ENCODE measurements at regions not wholly inside any gene's neighbourhood (a gene's known extent, or its start where the extent isn't known, plus 50 kb on each side); places are given as distances from the start of the nearest gene placed in this dataset.

DNA sequence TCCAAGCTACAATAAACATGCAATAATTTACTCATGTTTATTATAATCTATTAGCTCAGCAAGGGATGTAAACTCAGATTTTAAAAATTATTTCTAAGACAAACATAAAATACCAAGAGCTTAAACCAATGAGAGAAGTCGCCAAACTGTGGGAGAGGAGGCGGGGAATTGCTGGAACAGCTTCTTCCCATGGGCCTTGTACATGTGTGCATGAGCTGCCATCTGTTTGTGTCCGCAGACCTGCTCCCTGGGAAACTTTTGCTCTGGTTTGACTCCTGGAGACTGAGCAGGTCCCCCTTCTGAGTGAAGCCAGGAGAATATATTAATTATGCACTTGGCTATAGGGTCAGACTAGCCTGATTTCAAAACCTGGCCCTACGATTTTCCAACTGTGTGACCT lies 655.9 kb upstream of the SOX11 start:
- Mint-ChIP-seq H3K4me1 (ENCODE audit: low read depth) (no peaks in the 10 kb centered on the region), H3K27ac (ENCODE audit: unreplicated experiment) (no peak overlapping the region), H3K4me3 (ENCODE audit: unreplicated experiment) (no peak overlapping the region), H3K36me3 (ENCODE audit: low read depth) (no peaks in the 10 kb centered on the region), H3K27me3 (ENCODE audit: low read depth) (no peaks in the 10 kb centered on the region), H3K9me3 (ENCODE audit: low read depth) (no peaks in the 10 kb centered on the region)
- no peak for DNase-seq (ENCODE audit: low spot score)
- TF ChIP-seq, protein P1, sequence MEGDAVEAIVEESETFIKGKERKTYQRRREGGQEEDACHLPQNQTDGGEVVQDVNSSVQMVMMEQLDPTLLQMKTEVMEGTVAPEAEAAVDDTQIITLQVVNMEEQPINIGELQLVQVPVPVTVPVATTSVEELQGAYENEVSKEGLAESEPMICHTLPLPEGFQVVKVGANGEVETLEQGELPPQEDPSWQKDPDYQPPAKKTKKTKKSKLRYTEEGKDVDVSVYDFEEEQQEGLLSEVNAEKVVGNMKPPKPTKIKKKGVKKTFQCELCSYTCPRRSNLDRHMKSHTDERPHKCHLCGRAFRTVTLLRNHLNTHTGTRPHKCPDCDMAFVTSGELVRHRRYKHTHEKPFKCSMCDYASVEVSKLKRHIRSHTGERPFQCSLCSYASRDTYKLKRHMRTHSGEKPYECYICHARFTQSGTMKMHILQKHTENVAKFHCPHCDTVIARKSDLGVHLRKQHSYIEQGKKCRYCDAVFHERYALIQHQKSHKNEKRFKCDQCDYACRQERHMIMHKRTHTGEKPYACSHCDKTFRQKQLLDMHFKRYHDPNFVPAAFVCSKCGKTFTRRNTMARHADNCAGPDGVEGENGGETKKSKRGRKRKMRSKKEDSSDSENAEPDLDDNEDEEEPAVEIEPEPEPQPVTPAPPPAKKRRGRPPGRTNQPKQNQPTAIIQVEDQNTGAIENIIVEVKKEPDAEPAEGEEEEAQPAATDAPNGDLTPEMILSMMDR (IDR thresholded peaks at IDR 0.05), result no peak

DNA sequence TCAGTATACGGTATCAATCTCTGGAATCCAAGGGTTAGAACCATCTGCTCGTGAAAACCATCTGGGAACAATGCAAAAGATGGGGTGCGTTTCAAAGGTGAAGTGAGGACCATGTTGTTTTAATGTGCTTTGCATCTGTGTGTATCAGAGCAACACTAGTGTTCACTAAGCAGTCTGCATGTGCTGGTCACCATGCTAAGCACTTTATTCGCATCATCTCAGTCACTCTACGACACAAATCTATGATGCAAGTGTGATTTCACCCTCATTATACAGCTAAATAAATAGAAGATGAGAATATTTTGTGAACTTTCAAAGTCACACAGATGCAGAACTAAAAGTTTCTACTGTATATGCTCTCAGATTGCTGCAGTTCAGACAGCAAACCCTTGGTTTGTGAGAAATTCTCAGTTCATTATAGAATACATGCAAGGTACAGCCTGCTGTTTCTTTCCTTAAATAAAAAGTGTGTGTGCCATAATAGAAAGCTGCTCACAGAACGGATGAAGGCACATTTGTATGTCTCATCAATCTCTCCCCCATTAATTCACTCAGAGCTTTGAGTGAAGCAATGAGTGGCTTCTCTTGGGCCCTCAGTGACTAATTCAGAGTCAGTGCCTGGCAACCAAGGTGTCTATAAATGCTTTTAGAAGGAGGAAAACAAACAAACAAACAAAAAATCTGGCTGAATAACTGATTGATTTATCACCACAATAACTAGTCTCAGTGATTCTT lies 652.8 kb upstream of the SOX11 start:
- no peak overlapping the region for H3K4me3 Mint-ChIP-seq (ENCODE audit: unreplicated experiment)
- no peak overlapping the region for H3K27ac Mint-ChIP-seq (ENCODE audit: unreplicated experiment)
- no peaks in the 10 kb centered on the region for H3K27me3 Mint-ChIP-seq (ENCODE audit: low read depth)
- H3K9me3 Mint-ChIP-seq (ENCODE audit: low read depth), result no peaks in the 10 kb centered on the region
- H3K4me1 Mint-ChIP-seq (ENCODE audit: low read depth), result no peaks in the 10 kb centered on the region
- DNase-seq (ENCODE audit: low spot score), result no peak
- TF ChIP-seq, protein P1 (IDR thresholded peaks at IDR 0.05), result no peak
- no peaks in the 10 kb centered on the region for H3K36me3 Mint-ChIP-seq (ENCODE audit: low read depth)

DNA sequence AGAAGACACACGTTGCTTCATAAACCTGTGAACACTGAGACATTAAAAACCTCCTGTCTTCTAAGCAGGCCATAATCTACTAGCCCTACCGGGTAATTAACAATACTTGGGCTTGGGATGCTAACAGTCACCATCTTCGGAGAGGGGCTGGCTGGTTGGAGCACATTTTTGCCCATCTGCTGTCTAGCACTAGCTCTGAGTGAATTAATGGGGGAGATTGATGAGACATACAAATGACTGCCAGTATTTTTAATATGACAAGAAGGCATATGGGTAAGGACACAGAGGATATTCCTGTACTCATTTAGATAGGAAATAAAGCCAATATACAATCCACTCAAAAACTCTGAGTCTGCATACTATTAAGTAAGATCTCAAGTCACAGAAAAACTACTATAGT lies 651.6 kb upstream of the SOX11 start:
- Mint-ChIP-seq H3K27ac (ENCODE audit: unreplicated experiment) (no peak overlapping the region), H3K4me3 (ENCODE audit: unreplicated experiment) (no peak overlapping the region), H3K4me1 (ENCODE audit: low read depth) (no peaks in the 10 kb centered on the region), H3K36me3 (ENCODE audit: low read depth) (no peaks in the 10 kb centered on the region), H3K27me3 (ENCODE audit: low read depth) (no peaks in the 10 kb centered on the region), H3K9me3 (ENCODE audit: low read depth) (no peaks in the 10 kb centered on the region)
- TF ChIP-seq, protein P1 (IDR thresholded peaks at IDR 0.05), result no peak
- DNase-seq (ENCODE audit: low spot score), result no peak

DNA sequence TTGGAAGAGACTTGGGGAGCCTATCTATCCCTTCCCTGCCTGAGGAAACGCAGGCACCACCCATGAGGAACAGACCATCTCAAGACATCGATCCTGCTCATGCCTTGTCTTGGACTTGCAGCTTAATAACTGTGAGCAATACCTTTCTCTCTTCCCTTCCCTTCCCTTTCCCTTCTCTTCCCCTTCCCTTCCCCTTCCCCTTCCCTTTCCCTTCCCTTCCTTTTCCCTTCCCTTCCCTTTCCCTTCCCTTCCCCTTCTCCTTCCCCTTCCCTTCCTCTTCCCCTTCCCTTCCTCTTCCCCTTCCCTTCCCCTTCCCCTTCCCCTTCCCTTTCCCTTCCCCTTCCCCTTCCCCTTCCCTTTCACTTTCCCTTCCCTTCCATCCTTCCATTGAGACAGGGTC lies 650.7 kb upstream of the SOX11 start:
- Mint-ChIP-seq H3K4me3 (ENCODE audit: unreplicated experiment) (no peak overlapping the region), H3K9me3 (ENCODE audit: low read depth) (no peaks in the 10 kb centered on the region), H3K27me3 (ENCODE audit: low read depth) (no peaks in the 10 kb centered on the region), H3K27ac (ENCODE audit: unreplicated experiment) (no peak overlapping the region), H3K36me3 (ENCODE audit: low read depth) (no peaks in the 10 kb centered on the region), H3K4me1 (ENCODE audit: low read depth) (no peaks in the 10 kb centered on the region)
- TF ChIP-seq, protein P1 (IDR thresholded peaks at IDR 0.05), result no peak
- no peak for DNase-seq (ENCODE audit: low spot score)

DNA sequence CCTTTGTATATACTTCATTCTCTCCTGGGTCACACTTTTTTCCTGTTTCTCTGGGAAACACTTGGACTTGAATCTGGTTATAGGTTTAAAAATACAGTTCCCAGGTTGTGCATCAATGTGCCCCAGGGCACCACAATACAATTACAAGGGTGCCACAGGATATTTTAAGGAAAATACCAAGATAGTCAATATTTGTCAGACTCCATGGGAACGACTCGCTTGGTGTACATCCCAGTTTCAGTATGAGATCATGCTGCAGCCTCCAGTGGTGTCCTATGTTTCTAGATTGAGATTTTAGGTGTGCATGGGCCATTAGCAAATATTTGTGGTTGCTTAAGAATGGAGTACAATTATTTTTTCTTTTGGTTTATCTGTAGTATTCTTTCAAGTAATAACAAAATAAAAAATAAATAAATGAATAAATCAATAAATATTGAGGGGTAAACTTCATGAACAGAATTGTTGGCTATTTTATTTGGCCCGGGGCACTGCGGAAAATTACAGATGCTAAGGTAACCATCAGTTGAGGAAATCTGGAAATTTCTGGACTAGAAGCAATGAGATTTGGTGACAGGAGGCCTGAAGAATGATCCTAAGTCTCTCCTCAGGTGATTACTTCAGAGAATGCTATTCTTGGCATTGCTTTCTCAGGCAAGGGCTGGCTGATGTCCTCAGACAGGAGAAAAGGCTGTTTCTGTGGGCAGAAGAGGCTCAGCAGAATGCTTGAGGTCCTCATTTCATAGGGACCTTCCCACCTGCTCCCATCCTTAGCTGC lies 649.3 kb upstream of the SOX11 start:
- H3K27ac Mint-ChIP-seq (ENCODE audit: unreplicated experiment), result no peak overlapping the region
- no peaks in the 10 kb centered on the region for H3K27me3 Mint-ChIP-seq (ENCODE audit: low read depth)
- peaks cover 4% of the 10 kb centered on the region for H3K9me3 Mint-ChIP-seq (ENCODE audit: low read depth)
- no peaks in the 10 kb centered on the region for H3K4me1 Mint-ChIP-seq (ENCODE audit: low read depth)
- no peaks in the 10 kb centered on the region for H3K36me3 Mint-ChIP-seq (ENCODE audit: low read depth)
- TF ChIP-seq, protein P1 (IDR thresholded peaks at IDR 0.05), result no peak
- no peak overlapping the region for H3K4me3 Mint-ChIP-seq (ENCODE audit: unreplicated experiment)
- DNase-seq (ENCODE audit: low spot score), result no peak
